ENCODE measurements at regions not wholly inside any gene's neighbourhood (a gene's known extent, or its start where the extent isn't known, plus 50 kb on each side); places are given as distances from the start of the nearest gene placed in this dataset.

- TF ChIP-seq, protein P1, sequence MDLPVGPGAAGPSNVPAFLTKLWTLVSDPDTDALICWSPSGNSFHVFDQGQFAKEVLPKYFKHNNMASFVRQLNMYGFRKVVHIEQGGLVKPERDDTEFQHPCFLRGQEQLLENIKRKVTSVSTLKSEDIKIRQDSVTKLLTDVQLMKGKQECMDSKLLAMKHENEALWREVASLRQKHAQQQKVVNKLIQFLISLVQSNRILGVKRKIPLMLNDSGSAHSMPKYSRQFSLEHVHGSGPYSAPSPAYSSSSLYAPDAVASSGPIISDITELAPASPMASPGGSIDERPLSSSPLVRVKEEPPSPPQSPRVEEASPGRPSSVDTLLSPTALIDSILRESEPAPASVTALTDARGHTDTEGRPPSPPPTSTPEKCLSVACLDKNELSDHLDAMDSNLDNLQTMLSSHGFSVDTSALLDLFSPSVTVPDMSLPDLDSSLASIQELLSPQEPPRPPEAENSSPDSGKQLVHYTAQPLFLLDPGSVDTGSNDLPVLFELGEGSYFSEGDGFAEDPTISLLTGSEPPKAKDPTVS (IDR thresholded peaks at IDR 0.05; ENCODE audit: low read depth, low read length), result no peak
- TF ChIP-seq SIN3A (IDR thresholded peaks at IDR 0.05; ENCODE audit: low read depth, low read length) (no peak), DPF2 (IDR thresholded peaks at IDR 0.05) (no peak), NR2C1 (IDR thresholded peaks at IDR 0.05) (no peak), EGR1 (IDR thresholded peaks at IDR 0.05; ENCODE audit: borderline replicate concordance in 1 of 2, low read depth in 2 of 2, low read length in 2 of 2) (no peak), ZNF217 (IDR thresholded peaks at IDR 0.05) (no peak)
Measured at GRCh38 chr1:87898431-87898830, 569.8 kb downstream of the LMO4 start (continued).

DNA sequence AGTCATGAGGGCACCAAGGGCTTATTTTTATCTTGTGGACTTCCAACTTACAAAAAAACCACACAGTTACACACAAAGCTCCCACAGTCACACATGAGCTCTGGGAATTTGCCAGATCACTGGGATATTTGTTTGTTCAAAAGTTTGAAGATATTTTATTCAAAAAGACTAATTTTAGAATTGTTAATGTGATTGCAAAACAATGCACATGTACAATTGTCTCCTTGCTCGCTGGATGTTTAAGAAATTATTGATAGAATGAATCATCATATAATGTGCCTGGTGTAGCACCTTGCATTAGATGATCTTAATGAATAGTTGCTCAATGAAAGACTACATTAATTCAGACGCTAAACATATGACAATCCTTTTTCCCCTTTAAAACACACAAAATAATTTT is 570.3 kb downstream of the LMO4 start:
- in situ Hi-C loops (cut with MboI), result no loop called here
- Histone ChIP-seq H4K20me1 (ENCODE audit: control insufficient read depth, insufficient read depth) (no peaks in the 10 kb centered on the region), H3K27me3 (replicated peaks in 1 of 2; ENCODE audit: control insufficient read depth in 2 of 2, insufficient read depth in 2 of 2, low read length in 1 of 2) (no peaks in the 10 kb centered on the region; a peak in 1 of 4 replicates), H3K36me3 (ENCODE audit: control insufficient read depth in 2 of 2, insufficient read depth in 2 of 2, low read length in 1 of 2) (no peaks in the 10 kb centered on the region), H3K27ac (ENCODE audit: control insufficient read depth, insufficient read depth) (no peak overlapping the region), H3K9ac (ENCODE audit: control insufficient read depth, insufficient read depth, low read length) (no peak overlapping the region), H3K9me3 (replicated peaks; ENCODE audit: control insufficient read depth, insufficient read depth, low read length) (no peaks in the 10 kb centered on the region), H3K4me2 (ENCODE audit: control insufficient read depth, insufficient read depth) (no peak overlapping the region), H2AFZ (ENCODE audit: control insufficient read depth, low read depth, low read length) (no peak overlapping the region), H3K4me3 (no peak overlapping the region), H3K4me1 (ENCODE audit: control insufficient read depth, insufficient read depth, low read length) (no peaks in the 10 kb centered on the region), H3K79me2 (ENCODE audit: control insufficient read depth, insufficient read depth, low read length) (no peaks in the 10 kb centered on the region)
- CTCF ChIA-PET, result interaction anchor here (0.6 to 1.6 kb wide), 3 partner anchors 9 to 563 kb away, joined by 3 to 4 read pairs (median 3); no protein-coding TSS in a partner anchor
- RAD21 ChIA-PET (ENCODE audit: unreplicated experiment), result no interaction called here
- SMC1A ChIA-PET (ENCODE audit: uncharacterized antibody, unreplicated experiment), result interaction anchor here (0.7 kb wide), 1 partner anchor 16 kb away, joined by 3 read pairs; no protein-coding TSS in a partner anchor
- ATAC-seq, result no peak
- TF ChIP-seq SIX5 (IDR thresholded peaks at IDR 0.05; ENCODE audit: low read depth, low read length, severe bottlenecking) (no peak), KLF5 (IDR thresholded peaks at IDR 0.05; ENCODE audit: partially characterized antibody) (no peak), CUX1 (IDR thresholded peaks at IDR 0.05; ENCODE audit: insufficient replicate concordance, low read depth, low read length) (no peak), NR2C1 (IDR thresholded peaks at IDR 0.05) (no peak), SREBF1 (IDR thresholded peaks at IDR 0.05; ENCODE audit: low read length) (no peak), SPI1 (IDR thresholded peaks at IDR 0.05; ENCODE audit: borderline replicate concordance, insufficient read depth, low read depth, low read length) (no peak)
- TF ChIP-seq, protein P2, sequence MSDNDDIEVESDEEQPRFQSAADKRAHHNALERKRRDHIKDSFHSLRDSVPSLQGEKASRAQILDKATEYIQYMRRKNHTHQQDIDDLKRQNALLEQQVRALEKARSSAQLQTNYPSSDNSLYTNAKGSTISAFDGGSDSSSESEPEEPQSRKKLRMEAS (IDR thresholded peaks at IDR 0.05; ENCODE audit: low read depth, low read length), result no peak
- TF ChIP-seq, protein P3, sequence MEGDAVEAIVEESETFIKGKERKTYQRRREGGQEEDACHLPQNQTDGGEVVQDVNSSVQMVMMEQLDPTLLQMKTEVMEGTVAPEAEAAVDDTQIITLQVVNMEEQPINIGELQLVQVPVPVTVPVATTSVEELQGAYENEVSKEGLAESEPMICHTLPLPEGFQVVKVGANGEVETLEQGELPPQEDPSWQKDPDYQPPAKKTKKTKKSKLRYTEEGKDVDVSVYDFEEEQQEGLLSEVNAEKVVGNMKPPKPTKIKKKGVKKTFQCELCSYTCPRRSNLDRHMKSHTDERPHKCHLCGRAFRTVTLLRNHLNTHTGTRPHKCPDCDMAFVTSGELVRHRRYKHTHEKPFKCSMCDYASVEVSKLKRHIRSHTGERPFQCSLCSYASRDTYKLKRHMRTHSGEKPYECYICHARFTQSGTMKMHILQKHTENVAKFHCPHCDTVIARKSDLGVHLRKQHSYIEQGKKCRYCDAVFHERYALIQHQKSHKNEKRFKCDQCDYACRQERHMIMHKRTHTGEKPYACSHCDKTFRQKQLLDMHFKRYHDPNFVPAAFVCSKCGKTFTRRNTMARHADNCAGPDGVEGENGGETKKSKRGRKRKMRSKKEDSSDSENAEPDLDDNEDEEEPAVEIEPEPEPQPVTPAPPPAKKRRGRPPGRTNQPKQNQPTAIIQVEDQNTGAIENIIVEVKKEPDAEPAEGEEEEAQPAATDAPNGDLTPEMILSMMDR (IDR thresholded peaks at IDR 0.05 in 2 of 3, conservative IDR thresholded peaks at IDR 0.05 in 1 of 3; ENCODE audit: control insufficient read depth in 2 of 3, extremely low read depth in 1 of 3, insufficient read depth in 1 of 3, low read depth in 3 of 3, low read length in 3 of 3), result no peak
- 0% methylated on average over 2 of the region's 2 CpGs for WGBS (ENCODE audit: insufficient coverage, insufficient replicate concordance, low lambda C conversion rate, missing lambda C conversion rate)
- BruUV-seq (replicated peaks), result no TSS peak
- POLR2A ChIA-PET, result no interaction called here
- FAIRE-seq, result no peak
- DNase-seq (ENCODE audit: low read depth, low spot score), result no peak
- intact Hi-C loops (cut with micrococcal nuclease; ENCODE audit: unreplicated experiment), result no loop called here

Measured in GM12878 (cell line).